Activated CD4-positive, alpha-beta T cell treated with anti-CD3 and anti-CD28 coated beads, Interleukin-10, Interleukin-2, amounts not matched to agents 100 ng/mL and 50 ng/mL, durations not matched to agents 16 hours and 8 hours (primary cell): ENCODE measurements at regions not wholly inside any gene's neighbourhood (a gene's known extent, or its start where the extent isn't known, plus 50 kb on each side); places are given as distances from the start of the nearest gene placed in this dataset.

Experiments
- DNase-seq: peaks from one replicate; pipeline ENCODE4 v3.0.0-alpha.2; 2020

GRCh38 chr12:115043079-115043478, 359.1 kb upstream of the TBX3 start:
- no peak for DNase-seq

GRCh38 chr12:115042341-115042740, 358.4 kb upstream of the TBX3 start:
- no peak for DNase-seq

GRCh38 chr12:115037830-115038229, 353.9 kb upstream of the TBX3 start:
- no peak for DNase-seq

GRCh38 chr12:115035535-115036107, 351.6 kb upstream of the TBX3 start:
- no peak for DNase-seq

- no peak for DNase-seq
These were observed 348.5 kb upstream of the TBX3 start for GRCh38 chr12:115032521-115032920.

GRCh38 chr12:115030017-115030416, 346.0 kb upstream of the TBX3 start:
- DNase-seq: no peak

- DNase-seq: no peak
These were observed 340.6 kb upstream of the TBX3 start for GRCh38 chr12:115024531-115024930.

- DNase-seq: no peak
These were observed 339.6 kb upstream of the TBX3 start for GRCh38 chr12:115023279-115024265.

- DNase-seq: no peak
These were observed 336.1 kb upstream of the TBX3 start for GRCh38 chr12:115020091-115020490.

- DNase-seq: no peak
These were observed 333.4 kb upstream of the TBX3 start for GRCh38 chr12:115017346-115017745.

- no peak for DNase-seq
These were observed 329.4 kb upstream of the TBX3 start for GRCh38 chr12:115013236-115013981.

- DNase-seq: no peak
These were observed 328.9 kb upstream of the TBX3 start for GRCh38 chr12:115012861-115013235.

GRCh38 chr12:115011703-115012102, 327.7 kb upstream of the TBX3 start:
- no peak for DNase-seq

- DNase-seq: no peak
These were observed 326.5 kb upstream of the TBX3 start for GRCh38 chr12:115010324-115010995.

GRCh38 chr12:115008929-115009328, 325.0 kb upstream of the TBX3 start:
- DNase-seq: no peak

GRCh38 chr12:115004470-115005146, 320.6 kb upstream of the TBX3 start:
- no peak for DNase-seq

GRCh38 chr12:115002434-115002833, 318.5 kb upstream of the TBX3 start:
- DNase-seq: no peak

- no peak for DNase-seq
These were observed 317.7 kb upstream of the TBX3 start for GRCh38 chr12:115001571-115002180.

GRCh38 chr12:115000038-115000437, 316.1 kb upstream of the TBX3 start:
- no peak for DNase-seq

- no peak for DNase-seq
These were observed 314.8 kb upstream of the TBX3 start for GRCh38 chr12:114998750-114999128.

- no peak for DNase-seq
These were observed 314.3 kb upstream of the TBX3 start for GRCh38 chr12:114998118-114998749.

- no peak for DNase-seq
These were observed 312.4 kb upstream of the TBX3 start for GRCh38 chr12:114996382-114996781.
